ENCODE measurements at regions not wholly inside any gene's neighbourhood (a gene's known extent, or its start where the extent isn't known, plus 50 kb on each side); places are given as distances from the start of the nearest gene placed in this dataset.
"Not testable (repeated sequence)": the region's sequence is repeated elsewhere in the genome, so short reads cannot be mapped to it uniquely, and the experiment has no call there.

DNA sequence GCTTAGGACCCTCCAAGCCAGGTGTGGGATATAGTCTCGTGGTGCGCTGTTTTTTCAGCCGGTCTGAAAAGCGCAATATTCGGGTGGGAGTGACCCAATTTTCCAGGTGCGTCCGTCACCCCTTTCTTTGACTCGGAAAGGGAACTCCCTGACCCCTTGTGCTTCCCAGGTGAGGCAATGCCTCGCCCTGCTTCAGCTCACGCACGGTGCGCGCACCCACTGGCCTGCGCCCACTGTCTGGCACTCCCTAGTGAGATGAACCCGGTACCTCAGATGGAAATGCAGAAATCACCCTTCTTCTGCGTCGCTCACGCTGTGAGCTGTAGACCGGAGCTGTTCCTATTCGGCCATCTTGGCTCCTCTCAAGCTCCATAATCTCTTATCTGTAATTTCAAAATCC lies 408.0 kb downstream of the FAM72C start:
- TF ChIP-seq POLR2A (IDR thresholded peaks at IDR 0.05): not testable (repeated sequence)
- TF ChIP-seq, protein P1, sequence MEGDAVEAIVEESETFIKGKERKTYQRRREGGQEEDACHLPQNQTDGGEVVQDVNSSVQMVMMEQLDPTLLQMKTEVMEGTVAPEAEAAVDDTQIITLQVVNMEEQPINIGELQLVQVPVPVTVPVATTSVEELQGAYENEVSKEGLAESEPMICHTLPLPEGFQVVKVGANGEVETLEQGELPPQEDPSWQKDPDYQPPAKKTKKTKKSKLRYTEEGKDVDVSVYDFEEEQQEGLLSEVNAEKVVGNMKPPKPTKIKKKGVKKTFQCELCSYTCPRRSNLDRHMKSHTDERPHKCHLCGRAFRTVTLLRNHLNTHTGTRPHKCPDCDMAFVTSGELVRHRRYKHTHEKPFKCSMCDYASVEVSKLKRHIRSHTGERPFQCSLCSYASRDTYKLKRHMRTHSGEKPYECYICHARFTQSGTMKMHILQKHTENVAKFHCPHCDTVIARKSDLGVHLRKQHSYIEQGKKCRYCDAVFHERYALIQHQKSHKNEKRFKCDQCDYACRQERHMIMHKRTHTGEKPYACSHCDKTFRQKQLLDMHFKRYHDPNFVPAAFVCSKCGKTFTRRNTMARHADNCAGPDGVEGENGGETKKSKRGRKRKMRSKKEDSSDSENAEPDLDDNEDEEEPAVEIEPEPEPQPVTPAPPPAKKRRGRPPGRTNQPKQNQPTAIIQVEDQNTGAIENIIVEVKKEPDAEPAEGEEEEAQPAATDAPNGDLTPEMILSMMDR (IDR thresholded peaks at IDR 0.05): not testable (repeated sequence)
